ENCODE measurements at regions not wholly inside any gene's neighbourhood (a gene's known extent, or its start where the extent isn't known, plus 50 kb on each side); places are given as distances from the start of the nearest gene placed in this dataset.

GRCh38 chr4:180486342-180486741 lies 1756.9 kb upstream of the TENM3 start:
- TF ChIP-seq POLR2A (IDR thresholded peaks at IDR 0.05; ENCODE audit: low read length): no peak
- no peak for TF ChIP-seq GATA1 (IDR thresholded peaks at IDR 0.05; ENCODE audit: low read depth, low read length)

All from erythroblast (primary cell).